DOHH2 (cell line): ENCODE measurements at regions not wholly inside any gene's neighbourhood (a gene's known extent, or its start where the extent isn't known, plus 50 kb on each side); places are given as distances from the start of the nearest gene placed in this dataset.
"Not testable (repeated sequence)": the region's sequence is repeated elsewhere in the genome, so short reads cannot be mapped to it uniquely, and the experiment has no call there.

Experiments
- H3F3A ChIP-seq: fragments of 200-600 bp; sonication (generic), shearing (Covaris generic); 2 replicates; pipeline ENCODE4 v1.6.0; 2016; ENCODE audit warnings: antibody characterized with exemption, mild to moderate bottlenecking; ENCODE audit not compliant: control insufficient read depth, insufficient read depth
- H3K27ac ChIP-seq: fragments of 200-600 bp; sonication (generic); 2 replicates; pipeline ENCODE4 v1.5.1; 2014; ENCODE audit warnings: low read depth, mild to moderate bottlenecking, low read length, moderate library complexity
- H3K27me3 ChIP-seq: fragments of 200-600 bp; sonication (generic); 2 replicates; pipeline ENCODE4 v1.6.1; 2014; ENCODE audit warnings: mild to moderate bottlenecking, low read length, mixed read lengths; ENCODE audit not compliant: control insufficient read depth
- H3K36me3 ChIP-seq: fragments of 200-600 bp; sonication (generic); 2 replicates; pipeline ENCODE4 v1.6.1; 2014; ENCODE audit warnings: mild to moderate bottlenecking, low read length, moderate library complexity, mixed read lengths; ENCODE audit not compliant: control insufficient read depth
- H3K4me1 ChIP-seq: fragments of 200-600 bp; sonication (generic); 2 replicates; pipeline ENCODE4 v1.6.1; 2014; ENCODE audit warnings: mild to moderate bottlenecking, low read length, mixed read lengths; ENCODE audit not compliant: control insufficient read depth
- H3K4me2 ChIP-seq: fragments of 200-600 bp; sonication (generic); 2 replicates; pipeline ENCODE4 v1.6.0; 2014; ENCODE audit warnings: mild to moderate bottlenecking, low read length, moderate library complexity
- H3K4me3 ChIP-seq: fragments of 200-600 bp; sonication (generic); 2 replicates; pipeline ENCODE4 v1.5.1; 2014; ENCODE audit warnings: mild to moderate bottlenecking, low read length, mixed read lengths
- H3K79me2 ChIP-seq: fragments of 200-600 bp; sonication (generic); 2 replicates; pipeline ENCODE4 v1.6.1; 2014; ENCODE audit warnings: mild to moderate bottlenecking, low read length, mixed read lengths; ENCODE audit not compliant: control insufficient read depth
- H3K9me2 ChIP-seq: fragments of 200-600 bp; sonication (generic); replicated peaks from 2 replicates; pipeline ENCODE4 v1.6.1; 2014; ENCODE audit warnings: mild to moderate bottlenecking, low read length, mixed read lengths; ENCODE audit not compliant: control insufficient read depth
- H3K9me3 ChIP-seq: fragments of 200-600 bp; sonication (generic); 2 replicates; pipeline ENCODE4 v1.6.1; 2014; ENCODE audit warnings: antibody characterized with exemption, low read length, mixed read lengths; ENCODE audit not compliant: control insufficient read depth, insufficient read depth
- H4K20me1 ChIP-seq: fragments of 200-600 bp; sonication (generic); 2 replicates; pipeline ENCODE4 v1.6.0; 2014; ENCODE audit warnings: low read depth, mild to moderate bottlenecking, antibody characterized with exemption, low read length, moderate library complexity; ENCODE audit not compliant: control insufficient read depth, insufficient read depth
- EZH2phosphoT487 ChIP-seq: fragments of 200-600 bp; sonication (generic); IDR thresholded peaks from 2 replicates; pipeline ENCODE4 v1.6.1; 2017; ENCODE audit warnings: borderline replicate concordance, mild to moderate bottlenecking, antibody characterized with exemption, low read length, moderate library complexity, mixed read lengths
- TF ChIP-seq, protein P1 (sequence below): fragments of 200-600 bp; sonication (generic); IDR thresholded peaks from one replicate; pipeline ENCODE4 v1.5.1; 2014; ENCODE audit warnings: antibody characterized with exemption, mild to moderate bottlenecking, low read depth, low read length; ENCODE audit not compliant: poor library complexity, severe bottlenecking

DNA sequence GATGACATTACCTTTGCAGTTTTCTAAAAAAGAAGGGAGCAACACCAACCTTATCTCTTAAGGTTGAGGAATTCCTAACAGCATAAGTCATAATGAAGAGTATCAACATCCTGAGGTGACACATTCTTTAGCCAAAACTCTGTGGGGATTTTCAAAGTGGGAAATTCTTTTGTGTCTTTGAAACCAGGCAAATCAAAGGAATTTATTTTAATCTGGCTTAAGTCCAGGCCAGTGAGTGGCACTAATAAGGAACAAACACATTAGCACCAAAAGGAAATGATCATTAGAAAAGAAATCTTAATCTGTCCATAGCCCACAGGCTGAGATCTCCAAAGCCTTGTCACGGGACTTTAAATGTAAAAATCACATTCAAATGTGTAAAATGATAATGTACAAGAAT, 110.1 kb downstream of the LARP7 start:
- H3K27ac ChIP-seq = no peak overlapping the region
- H3K36me3 ChIP-seq = no peaks in the 10 kb centered on the region
- peaks cover 5% of the 10 kb centered on the region; the same call in 1 of the 2 replicates for H3K27me3 ChIP-seq
- no peaks in the 10 kb centered on the region for H3K9me3 ChIP-seq
- no peaks in the 10 kb centered on the region for H3K79me2 ChIP-seq
- H3F3A ChIP-seq = no peaks in the 10 kb centered on the region
- no peak overlapping the region for H3K4me3 ChIP-seq
- H4K20me1 ChIP-seq = no peaks in the 10 kb centered on the region
- TF ChIP-seq, protein P1, sequence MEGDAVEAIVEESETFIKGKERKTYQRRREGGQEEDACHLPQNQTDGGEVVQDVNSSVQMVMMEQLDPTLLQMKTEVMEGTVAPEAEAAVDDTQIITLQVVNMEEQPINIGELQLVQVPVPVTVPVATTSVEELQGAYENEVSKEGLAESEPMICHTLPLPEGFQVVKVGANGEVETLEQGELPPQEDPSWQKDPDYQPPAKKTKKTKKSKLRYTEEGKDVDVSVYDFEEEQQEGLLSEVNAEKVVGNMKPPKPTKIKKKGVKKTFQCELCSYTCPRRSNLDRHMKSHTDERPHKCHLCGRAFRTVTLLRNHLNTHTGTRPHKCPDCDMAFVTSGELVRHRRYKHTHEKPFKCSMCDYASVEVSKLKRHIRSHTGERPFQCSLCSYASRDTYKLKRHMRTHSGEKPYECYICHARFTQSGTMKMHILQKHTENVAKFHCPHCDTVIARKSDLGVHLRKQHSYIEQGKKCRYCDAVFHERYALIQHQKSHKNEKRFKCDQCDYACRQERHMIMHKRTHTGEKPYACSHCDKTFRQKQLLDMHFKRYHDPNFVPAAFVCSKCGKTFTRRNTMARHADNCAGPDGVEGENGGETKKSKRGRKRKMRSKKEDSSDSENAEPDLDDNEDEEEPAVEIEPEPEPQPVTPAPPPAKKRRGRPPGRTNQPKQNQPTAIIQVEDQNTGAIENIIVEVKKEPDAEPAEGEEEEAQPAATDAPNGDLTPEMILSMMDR = no peak
- TF ChIP-seq EZH2phosphoT487 = no peak
- no peak overlapping the region for H3K4me2 ChIP-seq
- H3K4me1 ChIP-seq = no peaks in the 10 kb centered on the region
- H3K9me2 ChIP-seq = no peaks in the 10 kb centered on the region

DNA sequence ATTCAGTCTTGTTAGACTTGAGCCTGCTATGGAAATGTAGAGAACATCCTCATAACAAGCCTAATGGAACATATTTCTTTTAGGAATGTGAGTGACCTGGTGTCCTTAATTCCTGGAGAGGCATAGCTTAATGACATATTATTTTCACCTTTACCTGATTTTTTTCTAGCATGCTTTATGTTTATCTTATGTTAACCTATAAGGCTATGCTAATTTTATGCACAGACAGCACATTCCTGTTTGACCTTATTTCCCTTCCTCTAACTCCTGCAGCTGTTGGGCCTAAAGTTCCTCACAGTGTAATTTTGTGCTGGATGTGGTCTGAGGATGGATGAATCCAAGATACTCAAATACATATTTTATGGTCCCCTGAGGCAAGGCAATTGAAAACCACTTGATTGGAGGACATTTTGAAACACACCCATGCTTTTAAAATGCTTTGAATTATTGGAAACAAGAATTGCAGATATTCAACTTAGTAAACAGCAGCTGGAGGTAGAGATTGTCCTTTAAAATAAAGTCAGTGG, 111.5 kb downstream of the LARP7 start:
- Histone ChIP-seq H3K9me3 (no peaks in the 10 kb centered on the region), H4K20me1 (no peaks in the 10 kb centered on the region), H3K4me2 (no peak overlapping the region), H3K9me2 (no peaks in the 10 kb centered on the region), H3K36me3 (no peaks in the 10 kb centered on the region), H3K4me1 (no peaks in the 10 kb centered on the region), H3F3A (no peaks in the 10 kb centered on the region), H3K4me3 (no peak overlapping the region), H3K79me2 (no peaks in the 10 kb centered on the region), H3K27me3 (peaks cover 5% of the 10 kb centered on the region; the same call in 1 of the 2 replicates), H3K27ac (no peak overlapping the region)
- no peak for TF ChIP-seq EZH2phosphoT487
- TF ChIP-seq, protein P1 = no peak

DNA sequence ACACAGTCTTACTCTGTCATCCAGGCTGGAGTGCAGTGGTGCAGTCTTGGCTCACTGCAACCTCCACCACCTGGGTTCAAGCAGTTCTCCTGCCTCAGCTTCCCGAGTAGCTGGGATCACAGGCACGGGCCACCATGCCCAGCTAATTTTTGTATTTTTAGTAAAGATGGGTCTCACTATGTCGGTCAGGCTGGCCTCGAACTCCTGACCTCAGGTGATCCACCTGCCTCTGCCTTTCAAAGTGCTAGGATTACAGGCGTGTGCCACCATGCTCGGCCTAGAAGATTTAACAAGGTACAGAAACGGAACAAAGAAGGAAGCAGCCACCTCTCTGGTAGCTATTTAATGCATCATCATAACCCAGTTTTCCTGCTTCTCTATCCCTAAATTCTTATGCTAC, 113.8 kb downstream of the LARP7 start:
- H3K9me3 ChIP-seq, H3K27ac ChIP-seq, H3K9me2 ChIP-seq, H3K4me3 ChIP-seq, H3K36me3 ChIP-seq, H3K27me3 ChIP-seq, H3F3A ChIP-seq, H3K79me2 ChIP-seq, H4K20me1 ChIP-seq, H3K4me2 ChIP-seq, H3K4me1 ChIP-seq: not testable (repeated sequence)

DNA sequence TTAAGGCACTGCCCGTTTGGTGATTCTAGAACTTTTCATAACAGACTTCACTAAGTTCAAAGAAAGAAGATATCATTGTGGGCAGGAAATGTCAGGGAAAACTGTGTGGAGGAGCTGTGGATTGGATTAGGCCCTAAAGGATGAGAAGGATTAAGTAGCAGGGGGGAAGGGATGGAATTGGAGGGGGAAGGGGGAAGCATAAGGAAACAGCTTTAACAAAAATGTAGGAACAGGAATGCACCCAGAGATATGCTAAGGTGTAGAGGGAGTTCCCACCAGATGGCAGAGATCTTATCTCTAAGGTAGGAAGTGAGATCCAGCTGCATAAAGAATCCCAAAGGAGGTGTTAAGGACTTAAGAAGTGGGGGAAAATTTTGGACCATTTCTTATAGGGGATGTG, 114.5 kb downstream of the LARP7 start:
- Histone ChIP-seq H3K4me1 (no peaks in the 10 kb centered on the region), H3F3A (no peaks in the 10 kb centered on the region), H3K27me3 (peaks cover 5% of the 10 kb centered on the region; the same call in 1 of the 2 replicates), H4K20me1 (no peaks in the 10 kb centered on the region), H3K9me3 (no peaks in the 10 kb centered on the region), H3K9me2 (no peaks in the 10 kb centered on the region), H3K79me2 (no peaks in the 10 kb centered on the region), H3K27ac (no peak overlapping the region), H3K4me3 (no peak overlapping the region), H3K4me2 (no peak overlapping the region), H3K36me3 (no peaks in the 10 kb centered on the region)
- TF ChIP-seq EZH2phosphoT487 = no peak
- TF ChIP-seq, protein P1 = no peak
